Gastrocnemius medialis (tissue), 4 donors: ENCODE measurements at regions not wholly inside any gene's neighbourhood (a gene's known extent, or its start where the extent isn't known, plus 50 kb on each side); places are given as distances from the start of the nearest gene placed in this dataset.

Source experiments
- POLR2A ChIP-seq, 2 donors: fragments of 450-650 bp; IDR thresholded peaks; one replicate each; pipeline ENCODE4 v1.6.1; 2017; ENCODE audit warnings: antibody characterized with exemption in 2 of 2, mild to moderate bottlenecking in 2 of 2, moderate library complexity in 2 of 2
- TF ChIP-seq, protein P1 (sequence below), 5 experiments: fragments of 450-650 bp in 3 of 5; fragments of 200-600 bp in 2 of 5; sonication (generic) in 2 of 5; IDR thresholded peaks in 4 of 5; conservative IDR thresholded peaks in 1 of 5; 1 replicate in 4 of 5; 2 replicates in 1 of 5; pipeline ENCODE4 v1.5.1; 2016 to 2019; ENCODE audit warnings: antibody characterized with exemption in 5 of 5, mild to moderate bottlenecking in 3 of 5, moderate library complexity in 3 of 5

DNA sequence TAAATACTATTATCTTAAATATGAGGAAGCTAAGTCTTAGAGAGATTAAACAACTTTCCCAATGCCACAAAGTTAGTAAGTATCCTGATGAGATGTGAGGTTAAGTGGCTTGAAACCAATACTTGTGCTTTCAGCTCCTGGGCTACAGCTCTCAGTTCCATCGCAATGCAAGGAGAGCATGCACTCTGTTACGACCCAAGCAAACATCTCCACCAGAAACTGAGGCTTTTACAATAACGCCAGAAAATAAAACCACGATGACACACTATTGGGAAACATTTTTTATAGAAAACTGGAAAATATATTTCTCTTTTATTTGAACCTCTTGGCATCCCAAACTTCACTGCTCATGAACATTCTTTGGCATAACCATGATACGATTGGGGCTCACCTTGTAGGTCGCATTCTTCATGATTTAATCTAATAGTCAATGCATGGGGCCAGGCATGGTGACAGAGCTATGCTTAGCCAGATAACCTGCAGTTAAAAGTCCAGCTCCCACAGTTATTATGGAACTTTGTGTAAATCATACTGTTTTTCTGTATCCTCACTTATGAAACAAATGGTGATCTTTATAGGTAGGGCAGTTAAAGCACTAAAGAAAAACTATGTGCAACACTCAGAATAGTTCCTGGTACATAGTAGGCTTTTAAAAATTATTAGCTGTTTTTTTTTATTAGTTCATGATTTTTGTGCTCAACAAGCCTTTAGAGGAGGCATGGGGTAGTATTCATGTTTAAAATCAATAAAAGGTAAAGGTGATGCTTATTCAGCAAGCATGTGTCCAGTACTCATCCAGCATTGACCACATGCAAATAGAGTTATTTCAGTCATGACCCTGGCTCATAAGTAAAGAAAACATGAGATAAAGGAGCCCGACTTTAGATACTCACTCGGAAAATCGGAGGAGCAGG is 238.3 kb upstream of the TRIB2 start:
- TF ChIP-seq, protein P1, sequence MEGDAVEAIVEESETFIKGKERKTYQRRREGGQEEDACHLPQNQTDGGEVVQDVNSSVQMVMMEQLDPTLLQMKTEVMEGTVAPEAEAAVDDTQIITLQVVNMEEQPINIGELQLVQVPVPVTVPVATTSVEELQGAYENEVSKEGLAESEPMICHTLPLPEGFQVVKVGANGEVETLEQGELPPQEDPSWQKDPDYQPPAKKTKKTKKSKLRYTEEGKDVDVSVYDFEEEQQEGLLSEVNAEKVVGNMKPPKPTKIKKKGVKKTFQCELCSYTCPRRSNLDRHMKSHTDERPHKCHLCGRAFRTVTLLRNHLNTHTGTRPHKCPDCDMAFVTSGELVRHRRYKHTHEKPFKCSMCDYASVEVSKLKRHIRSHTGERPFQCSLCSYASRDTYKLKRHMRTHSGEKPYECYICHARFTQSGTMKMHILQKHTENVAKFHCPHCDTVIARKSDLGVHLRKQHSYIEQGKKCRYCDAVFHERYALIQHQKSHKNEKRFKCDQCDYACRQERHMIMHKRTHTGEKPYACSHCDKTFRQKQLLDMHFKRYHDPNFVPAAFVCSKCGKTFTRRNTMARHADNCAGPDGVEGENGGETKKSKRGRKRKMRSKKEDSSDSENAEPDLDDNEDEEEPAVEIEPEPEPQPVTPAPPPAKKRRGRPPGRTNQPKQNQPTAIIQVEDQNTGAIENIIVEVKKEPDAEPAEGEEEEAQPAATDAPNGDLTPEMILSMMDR (IDR thresholded peaks at IDR 0.05 in 4 of 5, conservative IDR thresholded peaks at IDR 0.05 in 1 of 5) = no peak
- TF ChIP-seq POLR2A (IDR thresholded peaks at IDR 0.05) = no peak
